SK-N-SH (cell line): ENCODE measurements at regions not wholly inside any gene's neighbourhood (a gene's known extent, or its start where the extent isn't known, plus 50 kb on each side); places are given as distances from the start of the nearest gene placed in this dataset.

ENCODE experiments used
- CTCF ChIA-PET: fragments of 300-600, 350-600 bp; formaldehyde crosslinking; extraction: SDS; loops from one replicate; lab custom pipeline; 2021; lab: Yijun Ruan, JAX
- POLR2A ChIA-PET: fragments of 350-600 bp; sonication (Branson Sonifier 250); formaldehyde crosslinking; extraction: SDS; loops from one replicate; lab custom pipeline; 2020; ENCODE audit warnings: antibody characterized with exemption, inconsistent platforms; lab: Yijun Ruan, JAX
- DNase-seq: peaks from one replicate; pipeline ENCODE4 v3.0.0; 2012
- H2AFZ ChIP-seq: fragments of 200-600 bp; sonication (generic); 2 replicates; pipeline ENCODE4 v1.8.1; 2016; ENCODE audit warnings: antibody characterized with exemption, mild to moderate bottlenecking, low read depth
- H3F3A ChIP-seq: fragments of 200-600 bp; sonication (generic); replicated peaks from 2 replicates; pipeline ENCODE3; 2016; ENCODE audit warnings: antibody characterized with exemption, mild to moderate bottlenecking; ENCODE audit not compliant: insufficient read depth
- H3K27ac ChIP-seq, 2 experiments: fragments of 200-500 bp in 1 of 2; fragments of 200-600 bp in 1 of 2; sonication (Bioruptor generic) in 1 of 2; sonication (generic), shearing (Covaris generic) in 1 of 2; 2 replicates each; pipeline versions ENCODE4 v1.5.1 to v1.6.1; 2014 to 2016; ENCODE audit warnings: low read depth in 2 of 2, inconsistent platforms in 1 of 2, low read length in 1 of 2, mild to moderate bottlenecking in 1 of 2, mixed read lengths in 1 of 2
- H3K27me3 ChIP-seq: fragments of 200-600 bp; sonication (generic), shearing (Covaris generic); 2 replicates; pipeline ENCODE4 v1.6.1; 2016; ENCODE audit warnings: mixed run types; ENCODE audit not compliant: insufficient read depth
- H3K36me3 ChIP-seq, 2 experiments: fragments of 200-500 bp in 1 of 2; fragments of 200-600 bp in 1 of 2; sonication (Bioruptor generic) in 1 of 2; sonication (generic) in 1 of 2; replicated peaks in 1 of 2; 2 replicates each; pipeline versions ENCODE3 to v1.5.1; 2014 to 2016; ENCODE audit warnings: low read length in 1 of 2, mild to moderate bottlenecking in 1 of 2; ENCODE audit not compliant: insufficient read depth in 2 of 2, control insufficient read depth in 1 of 2
- H3K4me1 ChIP-seq, 2 experiments: fragments of 200-500 bp in 1 of 2; fragments of 200-600 bp in 1 of 2; sonication (Bioruptor generic) in 1 of 2; sonication (generic), shearing (Covaris generic) in 1 of 2; 2 replicates each; pipeline versions ENCODE4 v1.5.1 to v1.6.1; 2014 to 2016; ENCODE audit warnings: low read depth in 1 of 2, low read length in 1 of 2, mixed run types in 1 of 2; ENCODE audit not compliant: insufficient read depth in 2 of 2, control insufficient read depth in 1 of 2
- H3K4me2 ChIP-seq: fragments of 200-600 bp; sonication (generic), shearing (Covaris generic); 2 replicates; pipeline ENCODE4 v1.6.1; 2017; ENCODE audit warnings: mixed run types
- H3K4me3 ChIP-seq, 2 experiments: fragments of 200-500 bp in 1 of 2; fragments of 200-600 bp in 1 of 2; sonication (Bioruptor generic) in 1 of 2; sonication (generic), shearing (Covaris generic) in 1 of 2; 2 replicates each; pipeline versions ENCODE4 v1.5.1 to v1.8.1; 2014 to 2016; ENCODE audit warnings: low read depth in 2 of 2, inconsistent platforms in 1 of 2, low read length in 1 of 2, mild to moderate bottlenecking in 1 of 2, mixed read lengths in 1 of 2, moderate library complexity in 1 of 2
- H3K79me2 ChIP-seq: fragments of 200-600 bp; sonication (generic); 2 replicates; pipeline ENCODE4 v1.8.1; 2017; ENCODE audit warnings: mild to moderate bottlenecking; ENCODE audit not compliant: insufficient read depth
- H3K9ac ChIP-seq: fragments of 200-600 bp; sonication (generic); 2 replicates; pipeline ENCODE4 v1.6.1; 2017; ENCODE audit warnings: mixed run types
- H3K9me2 ChIP-seq: fragments of 200-600 bp; sonication (generic); 2 replicates; pipeline ENCODE4 v1.6.1; 2017; ENCODE audit warnings: mixed run types
- H3K9me3 ChIP-seq: fragments of 200-600 bp; sonication (generic); 2 replicates; pipeline ENCODE4 v1.6.1; 2017; ENCODE audit warnings: mixed run types, mild to moderate bottlenecking, moderate library complexity
- H4K20me1 ChIP-seq: fragments of 200-600 bp; sonication (generic); 2 replicates; pipeline ENCODE4 v1.6.1; 2017; ENCODE audit warnings: mild to moderate bottlenecking, mixed run types; ENCODE audit not compliant: insufficient read depth
- CHD2 ChIP-seq: fragments of 150-350 bp; IDR thresholded peaks from 2 replicates; pipeline ENCODE4 v1.6.1; 2018; ENCODE audit warnings: low read length; ENCODE audit not compliant: partially characterized antibody
- ELF1 ChIP-seq: IDR thresholded peaks from 2 replicates; pipeline ENCODE4 v1.4.0; 2012
- EP300 ChIP-seq, 2 experiments: IDR thresholded peaks; 2 replicates each; pipeline versions ENCODE4 v1.4.0 to v1.6.1; 2012; ENCODE audit warnings: borderline replicate concordance in 1 of 2, low read depth in 1 of 2, low read length in 1 of 2
- GABPA ChIP-seq: IDR thresholded peaks from 2 replicates; pipeline ENCODE4 v1.4.0; 2012; ENCODE audit warnings: low read depth, mild to moderate bottlenecking
- GATA2 ChIP-seq: sonication (generic); formaldehyde crosslinking; IDR thresholded peaks from 2 replicates; pipeline ENCODE4 v1.5.0; 2020; ENCODE audit warnings: mild to moderate bottlenecking, missing genetic modification reagents
- JUND ChIP-seq: IDR thresholded peaks from 2 replicates; pipeline ENCODE4 v1.4.0; 2012
- MEF2A ChIP-seq: IDR thresholded peaks from 2 replicates; pipeline ENCODE4 v1.4.0; 2012; ENCODE audit warnings: low read depth, borderline replicate concordance
- MXI1 ChIP-seq: IDR thresholded peaks from 2 replicates; pipeline ENCODE4 v1.6.1; 2012; ENCODE audit warnings: mild to moderate bottlenecking, low read depth, low read length, improper control_type of control experiment
- NFIC ChIP-seq: IDR thresholded peaks from 2 replicates; pipeline ENCODE4 v1.4.0; 2012; ENCODE audit warnings: borderline replicate concordance
- POLR2AphosphoS5 ChIP-seq: IDR thresholded peaks from 2 replicates; pipeline ENCODE4 v1.6.1; 2012; ENCODE audit warnings: low read depth, low read length
- RAD21 ChIP-seq: IDR thresholded peaks from 2 replicates; pipeline ENCODE4 v1.6.1; 2012; ENCODE audit warnings: mild to moderate bottlenecking, low read length
- RFX5 ChIP-seq: IDR thresholded peaks from 2 replicates; pipeline ENCODE4 v1.6.1; 2012; ENCODE audit warnings: mild to moderate bottlenecking, improper control_type of control experiment, low read length
- RXRA ChIP-seq: IDR thresholded peaks from 2 replicates; pipeline ENCODE4 v1.4.0; 2012; ENCODE audit warnings: low read depth, mild to moderate bottlenecking, borderline replicate concordance
- SMC3 ChIP-seq: IDR thresholded peaks from 2 replicates; pipeline ENCODE4 v1.6.1; 2012; ENCODE audit warnings: low read depth, low read length, improper control_type of control experiment
- TAF1 ChIP-seq: IDR thresholded peaks from 2 replicates; pipeline ENCODE4 v1.6.1; 2012; ENCODE audit warnings: low read depth, mild to moderate bottlenecking, low read length, moderate library complexity, borderline replicate concordance
- TEAD4 ChIP-seq: IDR thresholded peaks from 2 replicates; pipeline ENCODE4 v1.4.0; 2012; ENCODE audit warnings: mild to moderate bottlenecking, borderline replicate concordance; ENCODE audit not compliant: insufficient read depth
- YY1 ChIP-seq: IDR thresholded peaks from 2 replicates; pipeline ENCODE4 v1.4.0; 2012; ENCODE audit warnings: low read depth, mild to moderate bottlenecking
- WGBS: methylation state at CpG from one replicate; pipeline ENCODE4 v1.1.6; 2017; ENCODE audit warnings: low lambda C conversion rate; 5-methylcytosine and 5-hydroxymethylcytosine counted together
- TF ChIP-seq, protein P1 (sequence below): IDR thresholded peaks from 2 replicates; pipeline ENCODE4 v1.4.0; 2012; ENCODE audit warnings: low read depth
- TF ChIP-seq, protein P2 (sequence below): IDR thresholded peaks from 2 replicates; pipeline ENCODE4; 2012
- TF ChIP-seq, protein P3 (sequence below): IDR thresholded peaks from 2 replicates; pipeline ENCODE4 v1.4.0; 2012; ENCODE audit warnings: low read depth, borderline replicate concordance
- TF ChIP-seq, protein P4 (sequence below): fragments of 200-600 bp; sonication (generic); IDR thresholded peaks from 2 replicates; pipeline ENCODE4 v1.6.1; 2017; ENCODE audit warnings: antibody characterized with exemption, mild to moderate bottlenecking, moderate library complexity

DNA sequence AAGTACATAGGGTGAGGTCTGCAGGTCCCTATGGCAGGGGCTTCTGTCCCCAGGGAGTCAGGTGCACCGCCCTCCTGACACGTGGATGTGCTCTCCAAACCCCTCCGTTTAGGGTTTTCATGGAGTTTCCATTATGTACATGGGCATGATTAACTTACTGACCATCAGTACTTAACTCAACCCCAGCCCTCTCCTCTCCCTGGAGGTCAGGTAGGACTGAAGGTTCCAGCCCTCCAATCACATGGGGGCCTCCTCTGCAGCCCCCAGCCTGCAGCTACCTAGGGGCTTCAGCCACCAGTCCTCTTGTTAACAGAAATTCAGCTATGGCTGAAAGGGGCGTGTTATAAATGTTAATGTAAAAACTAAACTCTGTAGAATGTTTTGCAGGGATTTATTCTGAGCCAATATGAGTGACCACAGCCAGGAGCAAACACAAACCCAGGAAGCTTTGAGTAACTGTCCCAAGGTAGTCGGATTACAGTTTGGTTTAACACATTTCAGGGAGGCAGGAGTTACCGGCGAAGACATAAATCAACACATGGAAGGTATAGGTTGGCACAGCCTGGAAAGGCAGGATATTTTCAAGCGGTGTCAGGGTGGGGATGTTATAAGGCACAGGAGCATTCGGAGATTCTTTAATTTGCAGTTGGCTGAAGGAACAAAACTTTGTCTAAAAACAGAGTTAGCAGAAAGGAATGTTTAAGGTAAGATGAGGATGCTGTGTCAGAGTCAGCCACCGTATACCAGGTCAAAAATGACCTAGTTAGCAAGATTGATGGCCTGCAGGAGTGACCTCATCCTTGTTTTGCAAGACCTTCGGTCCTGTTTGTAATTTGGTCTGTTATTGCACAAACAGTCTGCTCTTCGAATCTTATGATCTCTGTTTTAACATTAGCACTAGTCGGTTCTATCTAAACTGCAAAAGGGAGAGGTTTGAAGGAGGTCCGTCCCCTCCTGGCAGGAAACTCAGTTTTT lies 75.2 kb downstream of the TNFAIP2 start:
- TF ChIP-seq, protein P1, sequence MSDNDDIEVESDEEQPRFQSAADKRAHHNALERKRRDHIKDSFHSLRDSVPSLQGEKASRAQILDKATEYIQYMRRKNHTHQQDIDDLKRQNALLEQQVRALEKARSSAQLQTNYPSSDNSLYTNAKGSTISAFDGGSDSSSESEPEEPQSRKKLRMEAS, result no peak
- TF ChIP-seq GATA2 (CRISPR knock-in tag) (no peak), TEAD4 (no peak), GABPA (no peak)
- TF ChIP-seq, protein P2, sequence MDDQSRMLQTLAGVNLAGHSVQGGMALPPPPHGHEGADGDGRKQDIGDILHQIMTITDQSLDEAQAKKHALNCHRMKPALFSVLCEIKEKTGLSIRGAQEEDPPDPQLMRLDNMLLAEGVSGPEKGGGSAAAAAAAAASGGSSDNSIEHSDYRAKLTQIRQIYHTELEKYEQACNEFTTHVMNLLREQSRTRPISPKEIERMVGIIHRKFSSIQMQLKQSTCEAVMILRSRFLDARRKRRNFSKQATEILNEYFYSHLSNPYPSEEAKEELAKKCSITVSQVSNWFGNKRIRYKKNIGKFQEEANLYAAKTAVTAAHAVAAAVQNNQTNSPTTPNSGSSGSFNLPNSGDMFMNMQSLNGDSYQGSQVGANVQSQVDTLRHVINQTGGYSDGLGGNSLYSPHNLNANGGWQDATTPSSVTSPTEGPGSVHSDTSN, result 0 out of 2 replicates have a peak, but pooled peaks have one; percentile 5
- H2AFZ ChIP-seq, result no peak overlapping the region
- ChIA-PET POLR2A (no interaction called here), CTCF (no interaction called here)
- no peaks in the 10 kb centered on the region for H3K9me2 ChIP-seq
- DNase-seq, result no peak
- no peak overlapping the region for H3K4me2 ChIP-seq
- H3K36me3 ChIP-seq, result no peaks in the 10 kb centered on the region
- H3K4me3 ChIP-seq, result no peak overlapping the region
- no peaks in the 10 kb centered on the region for H4K20me1 ChIP-seq
- no peaks in the 10 kb centered on the region for H3K79me2 ChIP-seq
- no peaks in the 10 kb centered on the region for H3K27me3 ChIP-seq
- H3K9me3 ChIP-seq, result no peaks in the 10 kb centered on the region
- H3F3A ChIP-seq, result no peaks in the 10 kb centered on the region
- H3K4me1 ChIP-seq, result no peaks in the 10 kb centered on the region; a peak in 1 of 4 replicates
- WGBS, result 62% methylated on average over 14 of the region's 14 CpGs
- no peak overlapping the region for H3K27ac ChIP-seq
- H3K9ac ChIP-seq, result no peak overlapping the region

DNA sequence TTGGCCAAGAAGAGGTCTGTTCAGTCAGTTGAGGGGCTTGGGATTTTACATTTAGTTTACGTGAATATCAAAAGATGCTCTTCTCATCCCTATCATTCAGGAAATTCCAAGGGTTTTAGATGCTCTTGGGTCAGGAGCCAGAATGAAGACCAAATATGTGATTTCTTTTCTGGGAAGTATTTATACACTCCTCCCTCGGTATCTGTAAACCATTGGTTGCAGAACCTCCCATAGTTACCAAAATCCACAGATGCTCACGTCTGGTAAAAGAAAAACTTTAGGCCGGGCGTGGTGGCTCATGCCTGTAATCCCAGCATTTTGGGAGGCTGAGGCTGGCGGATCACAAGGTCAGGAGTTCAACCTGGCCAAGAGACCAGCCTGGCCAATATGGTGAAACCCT lies 75.9 kb downstream of the TNFAIP2 start:
- Histone ChIP-seq H3K79me2 (no peaks in the 10 kb centered on the region), H3K4me2 (no peak overlapping the region), H3K36me3 (no peaks in the 10 kb centered on the region), H4K20me1 (no peaks in the 10 kb centered on the region), H3K9me2 (no peaks in the 10 kb centered on the region), H3K9me3 (no peaks in the 10 kb centered on the region), H2AFZ (no peak overlapping the region), H3K4me1 (no peaks in the 10 kb centered on the region), H3K4me3 (no peak overlapping the region), H3F3A (no peaks in the 10 kb centered on the region), H3K9ac (no peak overlapping the region), H3K27me3 (no peaks in the 10 kb centered on the region), H3K27ac (no peak overlapping the region)
- 78% methylated on average over 6 of the region's 6 CpGs for WGBS
- DNase-seq, result no peak
- POLR2A ChIA-PET, result no interaction called here
- TF ChIP-seq SMC3, result no peak
- TF ChIP-seq, protein P3, sequence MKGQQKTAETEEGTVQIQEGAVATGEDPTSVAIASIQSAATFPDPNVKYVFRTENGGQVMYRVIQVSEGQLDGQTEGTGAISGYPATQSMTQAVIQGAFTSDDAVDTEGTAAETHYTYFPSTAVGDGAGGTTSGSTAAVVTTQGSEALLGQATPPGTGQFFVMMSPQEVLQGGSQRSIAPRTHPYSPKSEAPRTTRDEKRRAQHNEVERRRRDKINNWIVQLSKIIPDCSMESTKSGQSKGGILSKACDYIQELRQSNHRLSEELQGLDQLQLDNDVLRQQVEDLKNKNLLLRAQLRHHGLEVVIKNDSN, result no peak
- no peak for TF ChIP-seq POLR2AphosphoS5
- TF ChIP-seq, protein P1, result no peak
- no peak for TF ChIP-seq CHD2
- TF ChIP-seq EP300 (IDR thresholded peaks at IDR 0.05; ENCODE audit: borderline replicate concordance in 1 of 2, low read depth in 1 of 2, low read length in 1 of 2), result no peak
- no peak for TF ChIP-seq RXRA
- no peak for TF ChIP-seq YY1
- TF ChIP-seq RAD21, result no peak
- no peak for TF ChIP-seq ELF1
- no peak for TF ChIP-seq NFIC
- no peak for TF ChIP-seq RFX5
- TF ChIP-seq, protein P4, sequence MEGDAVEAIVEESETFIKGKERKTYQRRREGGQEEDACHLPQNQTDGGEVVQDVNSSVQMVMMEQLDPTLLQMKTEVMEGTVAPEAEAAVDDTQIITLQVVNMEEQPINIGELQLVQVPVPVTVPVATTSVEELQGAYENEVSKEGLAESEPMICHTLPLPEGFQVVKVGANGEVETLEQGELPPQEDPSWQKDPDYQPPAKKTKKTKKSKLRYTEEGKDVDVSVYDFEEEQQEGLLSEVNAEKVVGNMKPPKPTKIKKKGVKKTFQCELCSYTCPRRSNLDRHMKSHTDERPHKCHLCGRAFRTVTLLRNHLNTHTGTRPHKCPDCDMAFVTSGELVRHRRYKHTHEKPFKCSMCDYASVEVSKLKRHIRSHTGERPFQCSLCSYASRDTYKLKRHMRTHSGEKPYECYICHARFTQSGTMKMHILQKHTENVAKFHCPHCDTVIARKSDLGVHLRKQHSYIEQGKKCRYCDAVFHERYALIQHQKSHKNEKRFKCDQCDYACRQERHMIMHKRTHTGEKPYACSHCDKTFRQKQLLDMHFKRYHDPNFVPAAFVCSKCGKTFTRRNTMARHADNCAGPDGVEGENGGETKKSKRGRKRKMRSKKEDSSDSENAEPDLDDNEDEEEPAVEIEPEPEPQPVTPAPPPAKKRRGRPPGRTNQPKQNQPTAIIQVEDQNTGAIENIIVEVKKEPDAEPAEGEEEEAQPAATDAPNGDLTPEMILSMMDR, result no peak
- no peak for TF ChIP-seq MEF2A
- TF ChIP-seq GATA2 (CRISPR knock-in tag), result no peak
- TF ChIP-seq JUND, result no peak
- no peak for TF ChIP-seq MXI1
- TF ChIP-seq TAF1, result no peak
- CTCF ChIA-PET, result interaction anchor here (1.0 to 2.5 kb wide), 2 partner anchors 58 to 94 kb away, joined by 3 to 13 read pairs; no protein-coding TSS in a partner anchor
